AG04450 (cell line): ENCODE measurements at regions not wholly inside any gene's neighbourhood (a gene's known extent, or its start where the extent isn't known, plus 50 kb on each side); places are given as distances from the start of the nearest gene placed in this dataset.

Source experiments
- CTCF ChIA-PET: fragments of 300-600, 350-600 bp; formaldehyde crosslinking; extraction: SDS; loops from one replicate; lab custom pipeline; 2022; ENCODE audit warnings: antibody characterized with exemption, inconsistent platforms; lab: Charles Lee
- POLR2A ChIA-PET: fragments of 350-600 bp; formaldehyde crosslinking; extraction: SDS; loops from one replicate; lab custom pipeline; 2021; ENCODE audit warnings: antibody characterized with exemption, inconsistent platforms; lab: Yijun Ruan, JAX
- DNase-seq: peaks from one replicate; pipeline ENCODE4 v3.0.0-alpha.2; 2011; ENCODE audit warnings: low read depth, low spot score
- H3K27ac ChIP-seq: one replicate; pipeline ENCODE4 v1.5.1; 2012; ENCODE audit warnings: low read depth, low read length, control low read depth
- H3K27me3 ChIP-seq: one replicate; pipeline ENCODE4 v1.6.0; 2012; ENCODE audit warnings: low read length; ENCODE audit not compliant: control insufficient read depth, insufficient read depth
- H3K4me3 ChIP-seq: 2 replicates; pipeline ENCODE4 v1.5.1; 2011; ENCODE audit warnings: mild to moderate bottlenecking, low read depth, low read length, control low read depth
- H3K9me3 ChIP-seq: 2 replicates; pipeline ENCODE4 v1.5.1; 2012; ENCODE audit warnings: low read length; ENCODE audit not compliant: control insufficient read depth, insufficient read depth
- TF ChIP-seq, protein P1 (sequence below): IDR thresholded peaks from 2 replicates; pipeline ENCODE4 v1.5.1; 2011; ENCODE audit warnings: low read depth, low read length, control low read depth, inconsistent platforms

DNA sequence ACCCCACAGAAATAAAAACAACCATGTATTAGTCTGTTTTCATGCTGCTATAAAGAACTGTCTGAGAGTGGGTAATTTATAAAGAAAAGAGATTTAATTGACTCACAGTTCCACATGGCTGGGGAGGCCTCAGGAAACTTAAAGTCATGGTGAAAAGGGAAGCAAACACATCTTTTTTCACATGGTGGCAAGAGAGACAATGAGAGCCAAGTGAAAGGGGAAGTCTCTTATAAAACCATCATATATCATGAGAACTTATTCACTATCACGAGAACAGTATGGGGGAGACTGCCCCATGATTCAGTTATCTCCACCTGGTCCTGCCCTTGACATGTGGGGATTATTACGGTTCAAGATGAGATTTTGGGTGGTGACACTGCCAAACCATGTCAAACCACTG lies 141.5 kb downstream of the ZMAT3 start:
- POLR2A ChIA-PET: no interaction called here
- Histone ChIP-seq H3K9me3 (no peaks in the 10 kb centered on the region), H3K27me3 (no peaks in the 10 kb centered on the region), H3K27ac (no peak overlapping the region), H3K4me3 (no peak overlapping the region)
- CTCF ChIA-PET: no interaction called here
- DNase-seq: no peak
- TF ChIP-seq, protein P1, sequence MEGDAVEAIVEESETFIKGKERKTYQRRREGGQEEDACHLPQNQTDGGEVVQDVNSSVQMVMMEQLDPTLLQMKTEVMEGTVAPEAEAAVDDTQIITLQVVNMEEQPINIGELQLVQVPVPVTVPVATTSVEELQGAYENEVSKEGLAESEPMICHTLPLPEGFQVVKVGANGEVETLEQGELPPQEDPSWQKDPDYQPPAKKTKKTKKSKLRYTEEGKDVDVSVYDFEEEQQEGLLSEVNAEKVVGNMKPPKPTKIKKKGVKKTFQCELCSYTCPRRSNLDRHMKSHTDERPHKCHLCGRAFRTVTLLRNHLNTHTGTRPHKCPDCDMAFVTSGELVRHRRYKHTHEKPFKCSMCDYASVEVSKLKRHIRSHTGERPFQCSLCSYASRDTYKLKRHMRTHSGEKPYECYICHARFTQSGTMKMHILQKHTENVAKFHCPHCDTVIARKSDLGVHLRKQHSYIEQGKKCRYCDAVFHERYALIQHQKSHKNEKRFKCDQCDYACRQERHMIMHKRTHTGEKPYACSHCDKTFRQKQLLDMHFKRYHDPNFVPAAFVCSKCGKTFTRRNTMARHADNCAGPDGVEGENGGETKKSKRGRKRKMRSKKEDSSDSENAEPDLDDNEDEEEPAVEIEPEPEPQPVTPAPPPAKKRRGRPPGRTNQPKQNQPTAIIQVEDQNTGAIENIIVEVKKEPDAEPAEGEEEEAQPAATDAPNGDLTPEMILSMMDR: no peak

DNA sequence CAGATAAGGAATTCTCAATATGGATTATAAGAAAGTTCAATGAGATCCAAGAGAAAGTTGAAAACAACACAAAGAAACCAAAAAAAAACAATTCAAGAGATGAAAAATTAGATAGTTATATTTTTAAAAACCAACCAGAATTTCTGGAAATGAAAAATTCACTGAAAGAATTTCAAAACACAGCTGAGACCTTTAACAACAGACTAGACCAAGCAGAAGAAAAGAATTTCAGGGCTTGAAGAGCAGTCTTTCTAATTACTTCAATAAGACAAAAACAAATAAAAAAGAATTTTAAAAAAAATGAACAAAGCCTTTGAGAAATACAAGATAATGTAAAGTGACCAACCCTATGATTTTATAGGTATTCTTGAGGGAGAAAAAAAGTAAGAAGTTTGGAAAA lies 155.4 kb downstream of the ZMAT3 start:
- H3K9me3 ChIP-seq: peaks cover 4% of the 10 kb centered on the region; the same call in 1 of the 2 replicates
- no peak overlapping the region for H3K4me3 ChIP-seq
- TF ChIP-seq, protein P1: no peak
- POLR2A ChIA-PET: no interaction called here
- H3K27me3 ChIP-seq: no peaks in the 10 kb centered on the region
- no peak for DNase-seq
- CTCF ChIA-PET: no interaction called here
- H3K27ac ChIP-seq: no peak overlapping the region

DNA sequence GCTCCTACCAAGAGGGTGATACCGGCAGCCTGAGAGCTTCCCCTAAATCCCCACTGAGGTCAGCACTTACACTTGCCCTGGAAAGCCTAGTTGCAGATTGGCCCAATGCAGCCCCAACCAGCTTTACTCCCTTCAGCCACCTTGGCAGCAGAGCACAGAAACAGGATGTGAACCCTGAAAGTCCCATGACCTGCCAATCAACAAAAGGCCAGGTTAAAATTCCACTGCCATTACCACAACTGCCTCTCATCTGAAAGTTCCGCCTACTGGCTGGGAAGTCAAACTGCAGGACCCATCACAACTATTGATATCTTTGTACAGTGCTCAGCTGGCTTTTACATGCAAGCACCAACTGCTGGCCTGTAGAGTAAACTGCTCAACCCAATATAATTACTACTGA lies 156.2 kb downstream of the ZMAT3 start:
- Histone ChIP-seq H3K27me3 (no peaks in the 10 kb centered on the region), H3K4me3 (no peak overlapping the region), H3K27ac (no peak overlapping the region), H3K9me3 (peaks cover 4% of the 10 kb centered on the region; the same call in 1 of the 2 replicates)
- ChIA-PET POLR2A (no interaction called here), CTCF (no interaction called here)
- no peak for DNase-seq
- TF ChIP-seq, protein P1: no peak

DNA sequence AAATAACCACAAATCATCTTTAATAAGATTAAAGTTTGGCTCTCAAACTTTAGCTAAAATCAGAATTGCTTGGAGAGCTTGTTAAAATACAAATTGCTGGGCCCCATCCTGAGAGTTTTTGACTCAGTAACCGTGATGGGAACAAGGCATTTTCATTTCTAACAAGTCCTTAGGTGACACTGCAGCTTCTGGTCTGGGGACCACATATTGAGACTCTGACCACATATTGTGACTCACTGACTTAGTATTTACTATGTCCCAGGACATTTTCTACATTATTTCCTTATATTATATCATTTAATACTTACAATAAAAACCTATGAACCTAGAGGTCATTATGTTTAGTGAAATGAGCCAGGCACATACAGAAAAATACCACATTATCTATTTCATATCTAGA lies 164.5 kb downstream of the ZMAT3 start:
- TF ChIP-seq, protein P1: no peak
- no peak overlapping the region for H3K27ac ChIP-seq
- ChIA-PET CTCF (no interaction called here), POLR2A (no interaction called here)
- no peaks in the 10 kb centered on the region for H3K27me3 ChIP-seq
- no peak overlapping the region for H3K4me3 ChIP-seq
- H3K9me3 ChIP-seq: no peaks in the 10 kb centered on the region
- no peak for DNase-seq

DNA sequence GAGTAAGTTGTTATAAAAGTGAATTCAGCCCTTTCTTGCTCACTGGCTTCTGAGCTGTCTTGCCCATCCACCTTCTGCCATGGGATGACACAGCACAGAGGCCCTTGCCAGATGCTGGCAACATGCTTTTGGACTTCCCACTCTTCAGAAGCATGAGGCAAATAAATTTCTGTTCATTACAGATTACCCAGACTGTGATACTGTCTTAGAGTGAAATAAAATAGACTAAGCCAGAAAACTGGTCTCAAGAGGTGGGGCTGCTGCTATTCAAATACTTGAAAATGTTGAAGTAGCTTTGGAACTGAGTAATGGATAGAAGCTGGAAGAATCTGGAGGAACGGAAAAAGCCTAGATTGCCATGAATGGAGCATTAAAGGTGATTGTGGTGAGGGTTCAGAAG lies 170.4 kb downstream of the ZMAT3 start:
- H3K9me3 ChIP-seq: no peaks in the 10 kb centered on the region
- POLR2A ChIA-PET: no interaction called here
- H3K27ac ChIP-seq: no peak overlapping the region
- TF ChIP-seq, protein P1: no peak
- no peaks in the 10 kb centered on the region for H3K27me3 ChIP-seq
- no peak for DNase-seq
- CTCF ChIA-PET: no interaction called here
- no peak overlapping the region for H3K4me3 ChIP-seq
